Stimulated activated CD8-positive, alpha-beta memory T cell treated with anti-CD3 and anti-CD28 coated beads, Interleukin-15, amount 100 ng/mL, for 24 hours (primary cell): ENCODE measurements at regions not wholly inside any gene's neighbourhood (a gene's known extent, or its start where the extent isn't known, plus 50 kb on each side); places are given as distances from the start of the nearest gene placed in this dataset.

Experiments used
- DNase-seq: peaks from one replicate; pipeline ENCODE4 v3.0.0-alpha.2; 2020; ENCODE audit warnings: low read depth

- DNase-seq, result no peak
Observed at GRCh38 chr21:40985370-40985769, 138.4 kb upstream of the DSCAM start.

DNA sequence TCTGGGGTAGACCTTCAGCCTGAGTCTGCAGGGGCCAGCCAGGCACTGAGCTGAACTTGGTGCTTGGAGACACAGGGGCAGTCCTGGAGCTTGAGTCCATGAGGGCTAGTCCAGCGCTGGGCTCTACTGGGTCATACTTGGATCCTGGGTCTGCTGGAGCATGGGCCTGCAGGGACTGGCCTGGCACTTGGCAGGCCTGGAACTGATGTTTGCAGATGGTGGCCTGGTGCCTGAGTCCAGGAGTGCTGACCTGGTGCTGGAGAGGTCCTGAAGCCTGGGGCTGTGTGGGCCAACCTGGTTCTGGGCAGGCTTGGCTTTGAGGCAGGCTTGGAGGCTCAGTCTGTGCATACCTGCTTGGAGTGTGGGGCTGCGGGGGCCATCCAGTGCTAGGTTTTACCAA is 143.4 kb upstream of the DSCAM start:
- DNase-seq, result no peak

DNA sequence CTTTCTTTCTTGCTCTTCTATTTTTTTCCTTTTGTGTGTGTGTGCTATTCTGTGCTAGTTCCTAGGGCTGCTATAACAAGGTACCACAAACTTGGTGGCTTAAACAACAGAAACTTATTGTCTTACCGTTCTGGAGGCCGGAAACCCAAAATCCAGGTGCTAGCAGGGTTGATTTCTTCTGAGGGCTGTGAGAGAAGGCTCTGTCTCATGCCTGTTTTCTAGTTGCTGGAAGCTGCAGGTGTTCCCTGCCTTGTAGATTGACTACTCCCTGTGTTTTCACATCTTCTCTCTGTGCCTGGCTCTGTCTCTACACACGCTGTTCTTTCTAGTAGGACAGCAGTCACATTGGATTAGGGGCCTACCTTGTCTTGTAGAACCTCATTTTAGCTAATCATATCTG is 150.9 kb upstream of the DSCAM start:
- no peak for DNase-seq

DNA sequence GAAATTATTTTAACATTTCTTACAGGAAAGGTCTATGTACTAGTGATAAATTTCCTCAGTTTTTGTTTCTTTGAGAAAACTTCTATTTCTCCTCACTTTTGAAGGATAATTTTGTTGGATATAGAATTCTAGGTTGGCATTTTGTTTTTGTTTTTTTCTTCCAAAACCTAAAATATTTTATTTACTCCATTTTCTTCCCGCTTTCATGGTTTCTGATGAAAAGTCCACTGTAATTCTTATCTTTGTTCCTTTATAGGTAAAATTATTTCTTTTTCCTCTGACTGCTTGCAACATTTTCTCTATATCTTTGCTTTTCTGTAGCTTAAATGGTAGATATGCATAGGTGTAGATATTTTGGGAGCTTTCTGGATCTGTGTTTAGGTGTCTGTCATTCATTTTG is 153.9 kb upstream of the DSCAM start:
- no peak for DNase-seq

DNA sequence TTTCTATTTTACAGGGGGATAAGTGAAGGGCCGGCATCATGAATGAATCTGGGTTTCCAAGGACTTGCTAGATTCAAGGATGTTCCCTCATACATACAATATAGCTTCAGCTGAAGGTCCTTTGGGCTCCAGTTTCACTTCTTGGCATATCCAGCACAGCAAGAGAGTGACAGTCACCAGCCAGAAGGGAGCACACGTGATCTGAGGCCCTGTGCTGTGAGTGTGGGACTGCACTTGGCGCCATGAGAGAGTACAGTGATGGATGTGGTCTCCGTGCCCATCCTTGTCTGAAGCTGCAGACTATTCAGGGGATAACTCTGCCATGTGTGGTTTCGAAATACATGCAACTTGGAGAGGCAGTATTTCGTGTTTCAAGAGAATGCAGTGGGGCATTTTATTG is 159.7 kb upstream of the DSCAM start:
- DNase-seq, result no peak

DNA sequence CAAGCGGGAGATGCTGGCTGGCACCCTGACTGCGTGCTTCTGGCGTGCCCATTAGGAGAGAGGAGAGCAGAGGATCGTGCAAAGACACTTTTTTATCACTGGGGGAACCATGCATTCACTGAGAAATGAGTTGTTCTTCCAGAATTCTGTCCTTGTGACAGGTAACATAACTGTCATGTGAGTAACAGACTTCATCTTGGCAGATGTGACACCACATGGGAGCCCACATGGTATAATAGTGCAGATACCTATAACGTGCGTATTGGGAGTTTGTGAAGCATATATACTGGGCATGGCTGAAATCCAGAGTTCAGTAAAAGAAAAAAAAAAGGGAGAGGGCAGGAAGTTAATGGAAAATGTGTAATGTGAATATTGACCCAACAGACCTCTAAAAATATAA is 159.6 kb upstream of the BACE2 start:
- DNase-seq, result no peak

DNA sequence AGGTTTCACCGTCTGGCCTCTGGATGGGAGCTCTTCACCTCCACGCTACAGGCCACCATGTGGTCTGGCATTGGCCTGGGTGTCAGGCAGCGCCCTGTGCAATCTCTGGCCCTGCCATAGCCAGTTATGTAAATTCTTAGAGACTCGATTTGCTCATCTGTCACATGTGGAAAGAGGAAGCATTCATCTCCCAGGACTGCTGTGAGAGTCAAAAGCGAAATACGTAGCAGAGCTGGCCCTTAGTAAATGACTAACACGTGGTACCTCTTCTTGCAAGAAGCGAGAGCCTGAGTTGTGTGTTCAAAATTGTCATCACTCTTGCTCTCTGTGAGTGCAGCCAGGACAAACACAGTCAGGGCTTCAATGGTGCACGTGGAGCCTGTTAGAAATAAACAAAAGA is 159.0 kb upstream of the BACE2 start:
- no peak for DNase-seq

DNA sequence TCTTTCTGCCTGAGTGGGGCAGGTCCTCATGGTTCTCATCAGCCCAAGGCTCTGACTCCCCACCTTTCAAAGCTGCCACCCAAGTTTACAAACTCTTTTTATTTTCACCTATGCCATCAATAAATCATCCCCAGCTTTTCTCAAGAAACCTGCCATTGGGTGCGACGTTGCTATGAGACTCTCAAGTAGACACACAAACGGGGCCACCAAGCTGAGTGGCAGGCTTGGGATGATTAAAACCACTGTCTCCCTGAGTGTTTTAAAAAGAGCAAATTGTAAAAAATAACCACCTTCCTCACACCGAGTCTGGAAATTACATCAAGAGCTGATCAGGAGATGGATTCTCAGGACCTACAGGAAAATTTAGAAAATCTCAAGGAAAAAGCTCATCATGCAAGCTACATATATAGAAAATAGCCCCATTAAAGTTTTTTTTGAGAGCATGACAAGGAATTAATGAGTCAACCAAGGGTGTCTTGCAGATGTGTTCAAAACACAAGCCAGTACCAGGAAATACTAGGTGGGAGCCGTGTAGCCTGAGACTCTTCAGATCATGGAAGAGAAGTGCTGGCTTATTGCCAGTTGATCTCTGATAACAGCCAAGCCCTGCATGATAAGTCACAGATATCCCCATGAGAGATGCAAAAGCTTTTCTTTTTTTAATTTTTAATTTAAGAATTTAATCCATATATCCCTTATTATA is 158.4 kb upstream of the BACE2 start:
- DNase-seq, result no peak

- DNase-seq, result no peak
Observed at GRCh38 chr21:41010101-41010435, 157.9 kb upstream of the BACE2 start.

- DNase-seq, result no peak
Observed at GRCh38 chr21:41011098-41011731, 156.7 kb upstream of the BACE2 start.

DNA sequence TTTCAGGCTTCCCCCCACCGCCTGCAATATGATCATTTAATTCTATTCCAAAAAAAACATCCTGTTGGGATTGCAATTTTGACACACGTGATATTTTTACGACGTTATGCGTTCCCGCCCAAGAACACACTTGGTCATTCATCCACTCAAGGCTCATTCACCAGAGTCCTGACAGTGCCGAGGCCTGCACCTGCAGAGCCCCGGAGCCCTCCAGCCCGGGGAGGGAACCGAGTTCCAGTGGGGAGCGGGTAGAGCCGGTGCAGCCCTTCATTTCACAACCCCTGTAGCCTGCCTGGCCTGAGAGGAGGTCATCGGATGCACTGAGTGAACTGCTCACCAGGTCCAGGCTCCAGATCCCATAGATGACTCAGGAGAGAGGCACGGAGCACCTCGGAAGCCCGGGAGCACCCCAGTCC is 156.0 kb upstream of the BACE2 start:
- no peak for DNase-seq

GRCh38 chr21:41012425-41012824 is 155.5 kb upstream of the BACE2 start:
- DNase-seq, result no peak

- no peak for DNase-seq
Observed at GRCh38 chr21:41016472-41016871, 151.5 kb upstream of the BACE2 start.

DNA sequence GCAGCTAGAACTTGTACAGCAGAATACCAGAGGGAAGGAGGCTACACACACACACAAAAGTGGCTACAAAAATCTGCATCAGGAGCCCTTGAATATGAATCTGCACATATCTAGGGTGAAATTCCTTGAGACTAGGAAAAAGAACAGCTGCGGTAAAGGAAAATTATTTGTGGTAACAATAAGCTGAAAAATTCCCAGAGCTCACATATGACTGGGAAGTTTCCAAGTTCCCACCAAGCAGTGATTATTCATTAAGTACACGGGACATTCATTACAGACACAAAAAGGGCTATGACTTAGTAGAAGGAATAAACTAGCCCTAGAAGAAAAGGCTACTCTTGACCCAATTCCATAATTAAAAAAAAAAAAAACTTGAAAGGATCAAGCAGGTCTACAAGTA is 149.5 kb upstream of the BACE2 start:
- no peak for DNase-seq

- no peak for DNase-seq
Observed at GRCh38 chr21:41023936-41024335, 144.0 kb upstream of the BACE2 start.

GRCh38 chr21:41024341-41024740 is 143.6 kb upstream of the BACE2 start:
- no peak for DNase-seq

GRCh38 chr21:41024746-41025254 is 143.2 kb upstream of the BACE2 start:
- DNase-seq, result no peak

DNA sequence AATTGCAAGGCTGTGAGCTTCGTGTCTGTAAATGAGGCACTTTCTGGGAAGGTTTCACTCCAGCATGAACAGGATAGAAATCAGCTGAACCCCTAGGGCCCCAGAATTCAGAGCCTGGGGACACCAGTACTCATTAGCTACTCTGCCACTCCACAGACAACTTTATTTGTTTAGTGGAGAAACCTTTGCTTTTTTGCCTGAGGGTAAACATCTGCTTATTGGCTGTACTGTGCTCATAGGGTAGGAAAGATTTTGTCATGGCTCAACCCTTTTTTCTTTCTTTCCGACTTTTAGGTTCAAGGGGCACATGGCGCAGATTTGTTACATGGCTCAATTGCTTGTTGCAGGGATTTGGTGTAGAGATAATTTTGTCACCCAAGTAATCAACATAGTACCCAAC is 138.4 kb upstream of the BACE2 start:
- DNase-seq, result no peak

DNA sequence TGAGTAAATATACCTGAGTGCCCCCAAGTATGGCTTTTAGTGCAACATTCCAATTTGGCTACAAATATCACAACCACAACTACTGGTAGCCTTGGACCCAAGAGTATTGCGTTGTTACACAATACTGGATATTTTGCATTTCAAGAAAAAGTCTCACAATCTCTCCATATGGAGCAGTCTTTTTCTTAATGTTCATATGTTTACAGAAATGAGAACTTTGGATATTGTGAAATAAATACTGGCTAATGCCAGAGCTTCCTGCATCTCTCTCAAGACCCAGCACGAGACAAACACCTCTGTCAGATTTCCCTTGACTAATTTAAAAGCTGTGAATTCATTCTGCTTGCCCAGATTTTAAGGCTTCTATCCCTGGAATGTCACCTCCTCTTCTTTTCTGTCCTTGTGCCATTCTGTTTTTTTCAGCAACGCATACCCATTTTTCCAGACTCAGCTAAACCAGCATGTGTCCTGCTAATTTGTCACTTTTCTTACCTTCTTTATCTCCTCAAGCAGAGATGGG is 136.2 kb upstream of the BACE2 start:
- DNase-seq, result no peak

DNA sequence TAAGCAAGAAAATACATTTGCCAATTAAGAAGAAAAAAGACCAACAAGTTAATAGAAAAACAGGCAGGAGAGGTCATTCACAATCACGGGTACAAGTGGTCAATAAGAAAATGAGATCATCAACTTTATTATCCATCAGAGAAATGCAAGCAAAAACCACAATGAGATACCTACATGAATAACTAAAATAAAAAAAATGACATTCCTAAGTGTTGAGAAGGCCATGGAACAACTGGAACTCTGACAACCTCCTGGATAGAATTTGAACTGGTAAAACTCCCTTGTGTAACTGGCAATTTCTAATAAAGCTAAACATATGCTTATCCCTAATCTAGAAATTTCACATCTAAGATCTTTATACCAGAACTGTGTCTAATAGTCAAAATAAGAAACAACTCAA is 135.4 kb upstream of the BACE2 start:
- no peak for DNase-seq

- DNase-seq, result no peak
Observed at GRCh38 chr21:41037212-41037611, 130.7 kb upstream of the BACE2 start.

DNA sequence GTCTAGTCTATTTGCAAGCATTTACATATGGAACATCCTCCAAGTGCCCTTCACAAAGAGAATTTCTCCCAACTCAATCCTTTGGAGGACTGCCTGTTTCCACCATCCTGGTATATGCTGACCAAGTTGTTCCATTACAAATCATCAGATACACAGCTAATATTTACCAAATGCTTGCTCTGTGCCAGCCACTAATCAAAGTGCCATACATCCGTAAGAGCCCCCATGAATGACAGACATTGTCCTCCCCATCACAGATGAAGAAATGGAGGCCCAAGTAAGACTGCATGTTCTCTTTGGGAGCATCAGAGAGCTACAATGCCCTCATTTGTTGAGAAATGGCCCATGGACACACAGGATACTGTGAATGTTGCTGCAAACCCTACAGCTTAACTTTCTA is 130.0 kb upstream of the BACE2 start:
- no peak for DNase-seq

- no peak for DNase-seq
Observed at GRCh38 chr21:41043014-41043413, 124.9 kb upstream of the BACE2 start.
